Panc1 (cell line): ENCODE measurements at regions not wholly inside any gene's neighbourhood (a gene's known extent, or its start where the extent isn't known, plus 50 kb on each side); places are given as distances from the start of the nearest gene placed in this dataset.

ENCODE experiments used
- POLR2AphosphoS5 ChIP-seq: IDR thresholded peaks from 2 replicates; pipeline ENCODE4 v1.6.1; 2012; ENCODE audit warnings: mild to moderate bottlenecking, low read depth, low read length, moderate library complexity
- SIN3A ChIP-seq: IDR thresholded peaks from 2 replicates; pipeline ENCODE4 v1.6.1; 2012; ENCODE audit warnings: low read depth, mild to moderate bottlenecking, low read length, moderate library complexity, borderline replicate concordance; ENCODE audit not compliant: insufficient read depth
- TCF7L2 ChIP-seq: IDR thresholded peaks from 2 replicates; pipeline ENCODE4 v1.6.1; 2011; ENCODE audit warnings: mild to moderate bottlenecking, low read depth, low read length, inconsistent platforms
- TF ChIP-seq, protein P1 (sequence below): fragments of 450-650 bp; IDR thresholded peaks from 2 replicates; pipeline ENCODE4 v1.5.1; 2017; ENCODE audit warnings: mild to moderate bottlenecking
- TF ChIP-seq, protein P2 (sequence below), 2 experiments: IDR thresholded peaks; 2 replicates each; pipeline ENCODE4 v1.6.1; 2011 to 2012; ENCODE audit warnings: low read depth in 2 of 2, control low read depth in 1 of 2, low read length in 1 of 2, mild to moderate bottlenecking in 1 of 2, moderate library complexity in 1 of 2; ENCODE audit not compliant: insufficient read depth in 1 of 2

DNA sequence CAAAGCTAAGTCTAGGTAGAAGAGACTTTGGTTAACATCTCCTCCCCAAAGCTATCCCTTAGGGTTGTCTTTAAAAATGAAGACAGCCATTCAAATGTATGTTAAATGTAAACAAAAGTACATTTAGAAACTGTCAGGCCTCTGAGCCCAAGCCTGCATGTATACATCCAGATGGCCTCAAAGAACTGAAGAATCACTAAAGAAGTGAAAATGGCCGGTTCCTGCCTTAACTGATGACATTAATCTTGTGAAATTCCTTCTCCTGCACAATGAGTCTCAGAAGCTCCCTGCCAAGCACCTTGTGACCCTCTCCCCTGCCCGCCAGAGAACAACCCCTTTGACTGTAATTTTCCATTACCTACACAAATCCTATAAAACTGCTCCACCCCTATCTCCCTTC, 377.9 kb downstream of the FAM133A start:
- TF ChIP-seq, protein P1, sequence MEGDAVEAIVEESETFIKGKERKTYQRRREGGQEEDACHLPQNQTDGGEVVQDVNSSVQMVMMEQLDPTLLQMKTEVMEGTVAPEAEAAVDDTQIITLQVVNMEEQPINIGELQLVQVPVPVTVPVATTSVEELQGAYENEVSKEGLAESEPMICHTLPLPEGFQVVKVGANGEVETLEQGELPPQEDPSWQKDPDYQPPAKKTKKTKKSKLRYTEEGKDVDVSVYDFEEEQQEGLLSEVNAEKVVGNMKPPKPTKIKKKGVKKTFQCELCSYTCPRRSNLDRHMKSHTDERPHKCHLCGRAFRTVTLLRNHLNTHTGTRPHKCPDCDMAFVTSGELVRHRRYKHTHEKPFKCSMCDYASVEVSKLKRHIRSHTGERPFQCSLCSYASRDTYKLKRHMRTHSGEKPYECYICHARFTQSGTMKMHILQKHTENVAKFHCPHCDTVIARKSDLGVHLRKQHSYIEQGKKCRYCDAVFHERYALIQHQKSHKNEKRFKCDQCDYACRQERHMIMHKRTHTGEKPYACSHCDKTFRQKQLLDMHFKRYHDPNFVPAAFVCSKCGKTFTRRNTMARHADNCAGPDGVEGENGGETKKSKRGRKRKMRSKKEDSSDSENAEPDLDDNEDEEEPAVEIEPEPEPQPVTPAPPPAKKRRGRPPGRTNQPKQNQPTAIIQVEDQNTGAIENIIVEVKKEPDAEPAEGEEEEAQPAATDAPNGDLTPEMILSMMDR, result no peak
- TF ChIP-seq POLR2AphosphoS5 (no peak), SIN3A (no peak), TCF7L2 (no peak)
- TF ChIP-seq, protein P2, sequence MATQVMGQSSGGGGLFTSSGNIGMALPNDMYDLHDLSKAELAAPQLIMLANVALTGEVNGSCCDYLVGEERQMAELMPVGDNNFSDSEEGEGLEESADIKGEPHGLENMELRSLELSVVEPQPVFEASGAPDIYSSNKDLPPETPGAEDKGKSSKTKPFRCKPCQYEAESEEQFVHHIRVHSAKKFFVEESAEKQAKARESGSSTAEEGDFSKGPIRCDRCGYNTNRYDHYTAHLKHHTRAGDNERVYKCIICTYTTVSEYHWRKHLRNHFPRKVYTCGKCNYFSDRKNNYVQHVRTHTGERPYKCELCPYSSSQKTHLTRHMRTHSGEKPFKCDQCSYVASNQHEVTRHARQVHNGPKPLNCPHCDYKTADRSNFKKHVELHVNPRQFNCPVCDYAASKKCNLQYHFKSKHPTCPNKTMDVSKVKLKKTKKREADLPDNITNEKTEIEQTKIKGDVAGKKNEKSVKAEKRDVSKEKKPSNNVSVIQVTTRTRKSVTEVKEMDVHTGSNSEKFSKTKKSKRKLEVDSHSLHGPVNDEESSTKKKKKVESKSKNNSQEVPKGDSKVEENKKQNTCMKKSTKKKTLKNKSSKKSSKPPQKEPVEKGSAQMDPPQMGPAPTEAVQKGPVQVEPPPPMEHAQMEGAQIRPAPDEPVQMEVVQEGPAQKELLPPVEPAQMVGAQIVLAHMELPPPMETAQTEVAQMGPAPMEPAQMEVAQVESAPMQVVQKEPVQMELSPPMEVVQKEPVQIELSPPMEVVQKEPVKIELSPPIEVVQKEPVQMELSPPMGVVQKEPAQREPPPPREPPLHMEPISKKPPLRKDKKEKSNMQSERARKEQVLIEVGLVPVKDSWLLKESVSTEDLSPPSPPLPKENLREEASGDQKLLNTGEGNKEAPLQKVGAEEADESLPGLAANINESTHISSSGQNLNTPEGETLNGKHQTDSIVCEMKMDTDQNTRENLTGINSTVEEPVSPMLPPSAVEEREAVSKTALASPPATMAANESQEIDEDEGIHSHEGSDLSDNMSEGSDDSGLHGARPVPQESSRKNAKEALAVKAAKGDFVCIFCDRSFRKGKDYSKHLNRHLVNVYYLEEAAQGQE (IDR thresholded peaks at IDR 0.05; ENCODE audit: insufficient read depth in 1 of 2, low read depth in 2 of 2, low read length in 1 of 2), result no peak
